CD4-positive, CD25-positive, alpha-beta regulatory T cell (primary cell): ENCODE measurements at regions not wholly inside any gene's neighbourhood (a gene's known extent, or its start where the extent isn't known, plus 50 kb on each side); places are given as distances from the start of the nearest gene placed in this dataset.

Experiments
- ATAC-seq, 2 donors: fragments of 150-1000 bp; cut with Tn5 transposase; one replicate each; pipeline ENCODE4 v1.10.0; 2021; ENCODE audit warnings: low read depth in 2 of 2, moderate number of reproducible peaks in 2 of 2, moderate library complexity in 1 of 2
- DNase-seq, 3 donors: peaks; one replicate each; pipeline versions ENCODE4 v3.0.0 to v3.0.0-alpha.2; 2012 to 2022; ENCODE audit warnings: mixed read lengths in 1 of 3
- H3K27ac ChIP-seq: one replicate; pipeline ENCODE4 v1.7.0; 2013; ENCODE audit warnings: mild to moderate bottlenecking, low read length; ENCODE audit not compliant: insufficient read depth, poor library complexity, severe bottlenecking
- H3K27me3 ChIP-seq: one replicate; pipeline ENCODE4 v1.7.0; 2013; ENCODE audit warnings: low read length; ENCODE audit not compliant: control insufficient read depth, insufficient read depth
- H3K36me3 ChIP-seq: one replicate; pipeline ENCODE4 v1.7.0; 2013; ENCODE audit warnings: mild to moderate bottlenecking, low read length, moderate library complexity; ENCODE audit not compliant: control insufficient read depth, insufficient read depth
- H3K4me1 ChIP-seq: 2 replicates; pipeline ENCODE4 v1.7.0; 2013; ENCODE audit warnings: mild to moderate bottlenecking, low read length; ENCODE audit not compliant: insufficient read depth, control insufficient read depth, poor library complexity, severe bottlenecking
- H3K4me3 ChIP-seq: one replicate; pipeline ENCODE4 v1.7.0; 2013; ENCODE audit warnings: low read depth, mild to moderate bottlenecking, low read length, moderate library complexity
- H3K9me3 ChIP-seq, 2 experiments: 1 replicate in 1 of 2; 2 replicates in 1 of 2; pipeline ENCODE4 v1.7.0; 2013; ENCODE audit warnings: low read length in 2 of 2, mild to moderate bottlenecking in 1 of 2, moderate library complexity in 1 of 2; ENCODE audit not compliant: control insufficient read depth in 2 of 2
- H3K27ac Mint-ChIP-seq, 3 donors: one replicate each; pipeline ENCODE4 v1.8.0; 2020 to 2022; ENCODE audit warnings: mild to moderate bottlenecking in 3 of 3, mixed read lengths in 3 of 3, moderate library complexity in 2 of 3
- H3K27me3 Mint-ChIP-seq: one replicate; pipeline ENCODE4 v1.8.0; 2022; ENCODE audit warnings: mild to moderate bottlenecking, mixed read lengths
- H3K36me3 Mint-ChIP-seq: one replicate; pipeline ENCODE4 v1.8.0; 2020; ENCODE audit warnings: mixed read lengths
- H3K4me1 Mint-ChIP-seq, 4 donors: one replicate each; pipeline ENCODE4 v1.8.0; 2020 to 2022; ENCODE audit warnings: mixed read lengths in 4 of 4, mild to moderate bottlenecking in 1 of 4
- H3K4me3 Mint-ChIP-seq, 4 donors: one replicate each; pipeline ENCODE4 v1.8.0; 2020 to 2022; ENCODE audit warnings: mild to moderate bottlenecking in 4 of 4, mixed read lengths in 4 of 4, moderate library complexity in 3 of 4
- H3K9me3 Mint-ChIP-seq, 7 donors: one replicate each; pipeline ENCODE4 v1.8.0; 2020 to 2022; ENCODE audit warnings: mixed read lengths in 7 of 7, mild to moderate bottlenecking in 3 of 7, moderate library complexity in 2 of 7

DNA sequence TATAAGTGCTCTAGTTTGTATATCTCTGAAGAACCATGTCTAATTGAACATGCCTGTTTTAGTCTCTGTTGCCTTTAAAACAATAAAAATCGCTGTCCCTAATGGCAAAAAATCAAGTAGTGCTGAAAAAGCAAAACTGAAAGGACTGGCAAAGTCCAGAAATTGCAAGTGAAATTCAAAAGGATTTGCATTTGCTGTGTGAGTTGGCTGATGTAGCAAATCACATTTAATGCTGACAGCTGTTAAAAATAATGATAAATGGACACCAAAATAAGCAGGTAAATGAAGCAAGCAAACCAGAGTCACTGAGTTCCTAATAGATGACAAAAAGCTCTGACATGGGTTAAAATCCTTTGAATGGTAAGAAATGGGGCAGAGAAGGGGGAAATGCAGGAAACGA, 874.1 kb downstream of the GRM8 start:
- Mint-ChIP-seq H3K36me3 (no peaks in the 10 kb centered on the region), H3K4me1 (no peaks in the 10 kb centered on the region)
- ATAC-seq, result no peak

GRCh38 chr7:126370038-126370668, 882.6 kb downstream of the GRM8 start:
- H3K27me3 ChIP-seq, result no peaks in the 10 kb centered on the region
- H3K4me3 Mint-ChIP-seq, result no peak overlapping the region
- no peaks in the 10 kb centered on the region for H3K36me3 ChIP-seq
- no peaks in the 10 kb centered on the region for H3K36me3 Mint-ChIP-seq
- DNase-seq (no peak), ATAC-seq (no peak)
- H3K9me3 Mint-ChIP-seq, result peaks cover 0 to 8% (median 2%) of the 10 kb centered on the region in 7 donors
- no peaks in the 10 kb centered on the region for H3K9me3 ChIP-seq
- no peaks in the 10 kb centered on the region for H3K4me1 Mint-ChIP-seq
- no peak overlapping the region for H3K27ac Mint-ChIP-seq
- no peaks in the 10 kb centered on the region for H3K4me1 ChIP-seq
- no peaks in the 10 kb centered on the region for H3K27me3 Mint-ChIP-seq
- H3K4me3 ChIP-seq, result no peak overlapping the region
- H3K27ac ChIP-seq, result no peak overlapping the region

More for the DNA sequence above, 874.1 kb downstream of the GRM8 start:
- H3K9me3 ChIP-seq, result peaks cover 0 to 5% of the 10 kb centered on the region in 2 experiments
- H3K9me3 Mint-ChIP-seq, result peaks cover 0 to 10% (median 2%) of the 10 kb centered on the region in 7 donors
- H3K27me3 Mint-ChIP-seq, result no peaks in the 10 kb centered on the region
- no peaks in the 10 kb centered on the region for H3K27me3 ChIP-seq
- no peaks in the 10 kb centered on the region for H3K4me1 ChIP-seq
- no peak overlapping the region for H3K4me3 Mint-ChIP-seq
- no peak overlapping the region for H3K4me3 ChIP-seq
- no peak for DNase-seq
- no peaks in the 10 kb centered on the region for H3K36me3 ChIP-seq
- H3K27ac ChIP-seq, result no peak overlapping the region
- no peak overlapping the region for H3K27ac Mint-ChIP-seq

DNA sequence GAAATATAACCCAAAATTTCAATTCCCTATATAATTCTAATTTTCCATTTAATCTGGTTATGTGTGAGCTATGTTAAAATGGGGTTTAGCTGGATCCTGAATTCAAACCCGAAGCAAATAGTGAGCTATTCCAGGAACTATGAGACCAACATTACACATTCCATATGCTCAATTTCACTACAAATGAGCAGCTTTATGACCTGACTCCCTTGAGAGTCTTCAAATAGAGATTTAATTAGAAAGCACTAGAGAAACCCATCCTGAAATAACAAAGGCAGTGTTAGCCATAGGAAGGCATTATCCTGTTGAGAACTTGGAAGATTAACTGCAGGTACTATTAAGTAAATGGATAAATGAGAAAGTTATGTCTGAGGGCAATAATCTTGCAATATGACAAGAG, 890.0 kb downstream of the GRM8 start:
- no peaks in the 10 kb centered on the region for H3K27me3 Mint-ChIP-seq
- no peaks in the 10 kb centered on the region for H3K4me1 Mint-ChIP-seq
- ATAC-seq (no peak), DNase-seq (no peak)
- Histone ChIP-seq H3K36me3 (no peaks in the 10 kb centered on the region), H3K9me3 (no peaks in the 10 kb centered on the region), H3K4me1 (no peaks in the 10 kb centered on the region), H3K27ac (no peak overlapping the region), H3K27me3 (no peaks in the 10 kb centered on the region), H3K4me3 (no peak overlapping the region)
- no peaks in the 10 kb centered on the region for H3K36me3 Mint-ChIP-seq
- H3K9me3 Mint-ChIP-seq, result peaks cover 0 to 6% (median 4%) of the 10 kb centered on the region in 7 donors
- no peak overlapping the region for H3K27ac Mint-ChIP-seq
- H3K4me3 Mint-ChIP-seq, result no peak overlapping the region

DNA sequence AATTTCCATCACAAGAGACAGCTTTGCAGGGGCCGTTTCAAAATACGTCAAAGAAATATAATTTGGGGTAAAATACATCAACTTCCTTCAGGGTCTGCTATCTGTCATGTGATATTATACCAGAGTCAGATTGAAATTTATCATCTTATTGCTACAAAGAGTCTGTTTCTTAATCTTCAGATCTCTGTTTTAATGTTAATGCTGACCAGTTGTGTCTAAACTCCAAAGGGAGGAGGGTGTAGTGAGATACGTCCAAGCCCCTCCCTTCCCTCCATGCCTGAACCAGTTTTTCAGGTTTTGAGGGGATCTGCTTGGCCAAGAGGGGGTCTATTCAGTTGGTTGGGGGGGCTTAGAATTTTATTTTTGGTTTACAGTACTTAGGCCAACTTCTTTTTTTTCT, 891.6 kb downstream of the GRM8 start:
- no peaks in the 10 kb centered on the region for H3K27me3 Mint-ChIP-seq
- Histone ChIP-seq H3K4me1 (no peaks in the 10 kb centered on the region), H3K27ac (no peak overlapping the region), H3K36me3 (no peaks in the 10 kb centered on the region), H3K9me3 (no peaks in the 10 kb centered on the region), H3K4me3 (no peak overlapping the region), H3K27me3 (no peaks in the 10 kb centered on the region)
- DNase-seq (no peak), ATAC-seq (no peak)
- H3K9me3 Mint-ChIP-seq, result peaks cover 0 to 10% (median 5%) of the 10 kb centered on the region in 7 donors
- no peak overlapping the region for H3K27ac Mint-ChIP-seq
- H3K4me1 Mint-ChIP-seq, result no peaks in the 10 kb centered on the region
- H3K4me3 Mint-ChIP-seq, result no peak overlapping the region
- no peaks in the 10 kb centered on the region for H3K36me3 Mint-ChIP-seq

DNA sequence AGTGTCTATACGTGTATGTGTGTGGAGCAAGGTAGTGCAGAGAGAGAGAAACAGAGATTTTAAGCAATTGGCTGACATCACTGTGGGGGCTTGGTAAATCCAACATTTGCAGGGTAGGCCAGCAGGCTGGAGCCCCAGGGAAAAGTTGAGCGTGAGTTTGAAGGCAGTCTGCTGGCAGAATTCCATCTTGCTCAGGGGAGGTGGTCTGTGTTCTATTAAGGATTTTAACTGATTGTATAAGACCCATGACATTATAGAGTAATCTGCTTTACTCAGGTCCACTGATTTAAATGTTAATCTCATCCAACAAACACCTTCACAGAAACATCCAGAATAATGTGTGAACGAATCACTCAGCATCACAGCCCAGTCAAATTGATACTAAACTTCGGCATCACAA, 912.9 kb downstream of the GRM8 start:
- DNase-seq (no peak), ATAC-seq (no peak)
- no peaks in the 10 kb centered on the region for H3K36me3 Mint-ChIP-seq
- Histone ChIP-seq H3K27me3 (no peaks in the 10 kb centered on the region), H3K4me3 (no peak overlapping the region), H3K9me3 (no peaks in the 10 kb centered on the region), H3K36me3 (no peaks in the 10 kb centered on the region), H3K27ac (no peak overlapping the region), H3K4me1 (no peaks in the 10 kb centered on the region)
- H3K4me3 Mint-ChIP-seq, result no peak overlapping the region
- H3K27ac Mint-ChIP-seq, result no peak overlapping the region
- no peaks in the 10 kb centered on the region for H3K27me3 Mint-ChIP-seq
- H3K9me3 Mint-ChIP-seq, result peaks cover 1 to 30% (median 7%) of the 10 kb centered on the region in 7 donors
- no peaks in the 10 kb centered on the region for H3K4me1 Mint-ChIP-seq

- Histone ChIP-seq H3K4me1 (no peaks in the 10 kb centered on the region), H3K9me3 (no peaks in the 10 kb centered on the region), H3K4me3 (no peak overlapping the region), H3K27me3 (no peaks in the 10 kb centered on the region), H3K36me3 (no peaks in the 10 kb centered on the region), H3K27ac (no peak overlapping the region)
- H3K27ac Mint-ChIP-seq, result no peak overlapping the region
- H3K4me3 Mint-ChIP-seq, result no peak overlapping the region
- no peaks in the 10 kb centered on the region for H3K4me1 Mint-ChIP-seq
- H3K9me3 Mint-ChIP-seq, result peaks cover 4 to 17% (median 9%) of the 10 kb centered on the region in 7 donors
- no peaks in the 10 kb centered on the region for H3K36me3 Mint-ChIP-seq
- no peaks in the 10 kb centered on the region for H3K27me3 Mint-ChIP-seq
- no peak for DNase-seq
- no peak for ATAC-seq
These were observed 947.1 kb downstream of the GRM8 start for GRCh38 chr7:126305671-126306070.

DNA sequence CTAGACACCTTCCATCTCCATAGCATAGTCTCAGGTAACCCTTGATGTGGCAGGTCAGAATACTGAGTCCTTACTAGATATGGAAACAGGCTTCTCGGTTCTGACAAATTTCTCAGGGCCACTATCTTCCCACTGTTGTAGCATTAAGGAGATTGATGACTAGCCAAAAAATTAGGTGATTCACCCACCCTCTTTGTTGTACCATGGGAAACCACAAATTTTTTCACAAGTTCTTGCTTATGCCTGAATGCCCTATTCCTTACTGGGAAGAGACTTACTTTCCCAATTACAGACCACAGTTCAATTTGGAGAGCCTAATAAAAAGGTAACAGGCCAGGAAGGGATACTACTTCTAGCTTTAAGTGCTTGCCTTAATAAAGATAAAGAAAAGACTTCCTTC, 948.8 kb downstream of the GRM8 start:
- no peaks in the 10 kb centered on the region for H3K36me3 ChIP-seq
- Mint-ChIP-seq H3K27ac (no peak overlapping the region), H3K27me3 (no peaks in the 10 kb centered on the region), H3K4me1 (no peaks in the 10 kb centered on the region), H3K4me3 (no peak overlapping the region), H3K9me3 (peaks cover 4 to 21% (median 9%) of the 10 kb centered on the region in 7 donors), H3K36me3 (no peaks in the 10 kb centered on the region)
- no peak for DNase-seq
- no peaks in the 10 kb centered on the region for H3K9me3 ChIP-seq
- no peak overlapping the region for H3K27ac ChIP-seq
- no peaks in the 10 kb centered on the region for H3K4me1 ChIP-seq
- no peak for ATAC-seq
- H3K4me3 ChIP-seq, result no peak overlapping the region
- H3K27me3 ChIP-seq, result no peaks in the 10 kb centered on the region

- Histone ChIP-seq H3K4me1 (no peaks in the 10 kb centered on the region), H3K4me3 (no peak overlapping the region), H3K9me3 (no peaks in the 10 kb centered on the region), H3K27me3 (no peaks in the 10 kb centered on the region), H3K27ac (no peak overlapping the region), H3K36me3 (no peaks in the 10 kb centered on the region)
- ATAC-seq (no peak), DNase-seq (no peak)
- H3K36me3 Mint-ChIP-seq, result no peaks in the 10 kb centered on the region
- peaks cover 5 to 18% (median 9%) of the 10 kb centered on the region in 7 donors for H3K9me3 Mint-ChIP-seq
- no peak overlapping the region for H3K27ac Mint-ChIP-seq
- H3K4me3 Mint-ChIP-seq, result no peak overlapping the region
- no peaks in the 10 kb centered on the region for H3K27me3 Mint-ChIP-seq
- H3K4me1 Mint-ChIP-seq, result no peaks in the 10 kb centered on the region
These were observed 950.1 kb downstream of the GRM8 start for GRCh38 chr7:126302639-126303038.
